RPMI7951 (cell line): ENCODE measurements at regions not wholly inside any gene's neighbourhood (a gene's known extent, or its start where the extent isn't known, plus 50 kb on each side); places are given as distances from the start of the nearest gene placed in this dataset.
"Not testable (repeated sequence)": the region's sequence is repeated elsewhere in the genome, so short reads cannot be mapped to it uniquely, and the experiment has no call there.

Source experiments
- DNase-seq: peaks from one replicate; pipeline ENCODE4 v3.0.0-alpha.2; 2012; ENCODE audit warnings: low read depth

GRCh38 chr20:11976966-11977365 lies 59.3 kb downstream of the BTBD3 start:
- peak; percentile 6 for DNase-seq

DNA sequence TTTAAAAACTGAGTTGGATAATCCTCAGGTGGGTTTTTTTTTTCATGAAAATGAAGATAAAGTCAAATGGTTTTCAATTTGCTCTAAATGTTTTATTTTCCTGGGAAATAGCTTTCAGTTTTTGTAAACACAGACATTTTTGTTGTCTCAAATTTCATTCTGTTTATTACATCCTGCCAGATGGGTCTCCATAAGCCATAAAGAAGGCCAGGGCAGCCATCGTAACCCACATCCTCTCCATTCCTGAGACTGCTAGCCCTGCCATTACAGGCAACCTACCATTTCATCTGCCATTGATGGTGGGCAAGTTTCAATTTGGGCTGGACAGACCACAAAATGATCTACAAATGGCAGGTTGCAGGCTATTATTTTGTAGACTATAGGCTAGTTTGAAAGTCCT lies 60.8 kb downstream of the BTBD3 start:
- no peak for DNase-seq

GRCh38 chr20:11979306-11979990 lies 61.8 kb downstream of the BTBD3 start:
- no peak for DNase-seq

DNA sequence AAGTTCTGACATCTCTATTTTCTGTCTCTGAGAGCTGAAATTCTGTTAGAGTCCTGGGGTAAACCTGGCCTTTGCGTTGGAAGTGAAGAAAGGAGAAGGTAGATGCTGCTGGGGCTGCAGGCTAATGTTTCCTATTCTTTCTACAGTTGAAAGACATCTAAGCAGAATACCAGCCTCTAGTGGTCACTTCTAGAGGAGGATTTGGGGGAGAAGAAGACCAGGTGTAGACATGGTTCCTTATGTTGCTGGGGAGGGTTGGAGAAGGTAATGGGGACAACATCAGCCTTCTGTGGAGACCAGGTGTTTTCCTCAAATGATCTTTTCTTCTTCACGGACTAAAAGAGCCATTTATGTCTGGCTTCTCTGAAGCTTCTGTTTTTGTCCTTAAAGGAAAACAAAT lies 62.6 kb downstream of the BTBD3 start:
- no peak for DNase-seq

DNA sequence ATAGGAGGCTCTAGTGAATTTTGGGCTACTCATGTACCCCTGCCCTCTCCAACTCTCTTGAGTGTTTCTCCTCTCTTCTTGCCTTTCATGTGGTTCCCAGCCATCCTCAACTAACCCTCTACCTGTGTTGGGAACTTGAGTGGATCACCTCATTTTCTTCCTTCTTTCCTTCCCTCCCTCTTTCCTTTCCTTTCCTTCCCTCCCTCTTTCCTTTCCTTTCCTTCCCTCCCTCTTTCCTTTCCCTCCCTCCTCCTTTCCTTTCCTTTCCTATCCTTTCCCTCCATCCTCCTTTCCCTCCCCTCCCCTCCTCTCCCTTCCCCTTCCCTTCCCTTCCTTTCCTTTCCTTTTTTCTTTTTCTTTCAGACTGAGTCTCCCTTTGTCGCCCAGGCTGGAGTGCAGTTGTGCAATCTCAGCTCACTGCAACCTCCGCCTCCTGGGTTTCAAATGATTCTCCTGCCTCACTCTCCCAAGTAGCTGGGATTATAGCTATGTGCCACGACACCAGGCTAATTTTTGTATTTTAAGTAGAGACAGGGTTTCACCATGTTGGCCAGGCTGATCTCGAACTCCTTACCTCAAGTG lies 63.8 kb downstream of the BTBD3 start:
- no peak for DNase-seq

DNA sequence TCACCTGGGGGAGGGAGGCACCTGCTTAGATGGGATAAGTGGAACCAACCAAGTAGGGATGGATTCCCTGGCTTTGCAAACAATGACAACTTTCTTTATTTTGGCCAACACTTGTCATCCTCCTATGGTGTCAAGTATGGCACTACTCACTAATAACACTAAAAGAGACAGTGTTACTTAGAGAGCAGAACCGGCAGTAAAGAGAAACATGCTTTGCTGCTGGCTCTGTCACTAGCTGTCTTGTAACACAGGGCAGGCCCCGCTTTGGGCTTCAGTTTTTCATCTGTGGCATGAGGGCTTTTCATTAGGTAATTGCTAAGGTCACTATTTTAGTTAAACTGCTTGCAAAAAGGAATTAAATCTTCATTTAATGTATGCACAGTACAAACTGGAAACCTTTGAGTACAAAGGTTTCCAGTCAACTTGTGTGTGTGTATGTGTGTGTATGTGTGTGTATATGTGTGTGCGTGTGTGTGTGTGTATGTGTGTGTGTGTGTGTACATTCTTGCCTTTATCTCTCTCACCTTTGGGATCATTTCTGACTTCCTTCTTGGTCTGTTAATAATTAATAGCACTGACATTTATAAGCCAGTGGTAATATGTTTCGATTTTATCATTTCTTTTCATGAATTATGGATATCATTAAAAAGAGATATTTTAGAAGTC lies 64.7 kb downstream of the BTBD3 start:
- no peak for DNase-seq

GRCh38 chr20:11982955-11983470 lies 65.3 kb downstream of the BTBD3 start:
- DNase-seq: no peak

DNA sequence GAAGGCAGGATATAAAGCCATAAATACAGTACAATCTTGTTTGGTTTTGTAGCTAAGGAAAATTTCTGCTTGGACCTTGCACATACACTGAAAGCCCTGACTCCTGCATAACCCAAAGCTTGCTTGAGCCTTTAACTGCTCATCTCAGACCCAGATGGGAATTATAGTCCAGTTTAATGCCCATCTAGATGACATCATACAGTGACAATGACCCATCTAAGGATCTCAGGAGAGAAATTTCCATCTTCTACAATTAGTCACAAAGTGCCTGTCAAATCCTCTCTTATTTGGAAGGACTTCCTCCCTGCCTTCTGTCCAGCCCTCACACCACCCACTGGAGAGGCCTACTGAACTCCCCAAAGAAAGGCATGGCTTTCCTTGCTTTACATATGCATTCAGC lies 69.3 kb downstream of the BTBD3 start:
- DNase-seq: no peak

- no peak for DNase-seq
These were observed 69.8 kb downstream of the BTBD3 start for GRCh38 chr20:11987526-11987925.

DNA sequence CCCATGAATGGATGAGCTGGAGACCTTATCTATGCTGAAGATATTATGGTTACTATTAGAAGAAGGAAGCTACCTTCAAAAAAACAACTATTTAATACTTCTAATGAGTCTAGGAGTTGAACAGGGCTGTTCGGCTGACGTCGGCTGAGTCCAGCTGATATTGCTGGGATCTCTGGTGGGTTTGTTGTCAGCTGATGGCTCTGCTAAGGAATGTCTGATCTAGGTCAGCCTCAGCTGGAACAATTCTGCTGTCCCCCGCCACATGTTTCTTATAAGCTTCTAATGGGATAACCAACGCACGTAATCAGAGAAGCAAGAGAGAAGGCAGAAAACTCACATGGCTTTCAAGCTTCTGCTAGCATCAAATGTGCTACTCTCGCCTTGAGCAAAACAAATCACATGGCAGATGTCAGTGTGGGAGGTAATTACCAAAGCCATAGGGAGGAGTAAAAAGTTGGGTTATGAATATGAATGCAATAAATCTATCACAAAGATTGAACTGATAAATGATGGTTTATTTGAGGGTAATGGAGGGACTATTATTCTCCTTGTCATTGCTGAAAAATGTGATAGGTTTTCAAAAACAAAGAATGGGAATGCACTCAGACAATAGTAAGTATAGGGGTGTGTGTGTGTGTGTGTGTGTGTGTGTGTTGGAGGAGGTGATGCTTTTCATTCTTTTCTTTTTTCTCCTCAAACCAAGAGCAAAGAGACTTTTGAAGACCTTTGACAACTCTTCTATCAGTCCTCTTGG lies 71.5 kb downstream of the BTBD3 start:
- no peak for DNase-seq

DNA sequence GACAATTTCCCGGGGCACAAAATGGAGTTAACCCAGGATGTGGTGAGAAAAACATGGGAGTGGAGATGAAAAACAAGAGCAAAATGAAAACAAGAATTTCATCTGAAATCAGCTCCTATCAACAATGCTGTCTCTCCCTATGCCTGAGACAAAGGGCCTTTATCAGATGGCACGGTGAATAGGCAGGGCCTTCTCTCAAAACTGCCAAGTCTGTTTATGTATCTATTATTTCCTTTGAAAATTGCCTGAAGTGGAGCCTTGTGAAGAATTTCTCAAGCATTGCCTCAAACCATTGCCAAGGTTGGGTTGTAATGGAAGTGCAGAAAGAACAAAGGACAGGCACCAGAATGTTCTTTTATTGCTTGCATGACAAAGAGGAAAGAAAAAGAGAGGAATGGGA lies 74.7 kb downstream of the BTBD3 start:
- DNase-seq: peak; percentile 26

DNA sequence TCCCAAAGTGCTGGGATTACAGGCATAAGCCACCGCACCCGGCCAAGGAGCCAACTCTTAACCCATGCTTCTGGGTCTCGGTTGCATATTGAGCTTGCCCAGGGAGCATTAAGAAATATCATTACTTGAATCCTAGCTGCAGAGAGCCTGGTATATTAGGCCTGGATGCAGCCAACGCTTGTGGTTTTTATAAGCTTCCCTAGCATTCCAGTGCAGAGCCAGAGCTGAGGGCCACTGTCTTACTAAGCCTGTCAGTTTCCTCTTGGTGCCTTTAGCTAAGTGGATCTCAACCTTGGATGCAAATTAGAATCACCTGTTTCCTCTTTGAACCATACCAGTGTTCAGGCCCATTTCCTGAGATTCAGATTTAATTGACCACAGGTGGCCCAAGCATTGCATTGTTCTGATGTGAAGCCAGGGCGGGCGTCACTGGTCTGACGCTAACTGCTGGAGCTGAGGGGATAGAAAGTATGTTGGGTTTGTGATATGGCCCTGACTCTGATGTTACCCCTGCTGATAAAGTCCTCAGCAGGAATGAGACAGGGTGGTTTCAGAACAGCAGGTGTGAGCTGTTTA lies 76.3 kb downstream of the BTBD3 start:
- DNase-seq: no peak

DNA sequence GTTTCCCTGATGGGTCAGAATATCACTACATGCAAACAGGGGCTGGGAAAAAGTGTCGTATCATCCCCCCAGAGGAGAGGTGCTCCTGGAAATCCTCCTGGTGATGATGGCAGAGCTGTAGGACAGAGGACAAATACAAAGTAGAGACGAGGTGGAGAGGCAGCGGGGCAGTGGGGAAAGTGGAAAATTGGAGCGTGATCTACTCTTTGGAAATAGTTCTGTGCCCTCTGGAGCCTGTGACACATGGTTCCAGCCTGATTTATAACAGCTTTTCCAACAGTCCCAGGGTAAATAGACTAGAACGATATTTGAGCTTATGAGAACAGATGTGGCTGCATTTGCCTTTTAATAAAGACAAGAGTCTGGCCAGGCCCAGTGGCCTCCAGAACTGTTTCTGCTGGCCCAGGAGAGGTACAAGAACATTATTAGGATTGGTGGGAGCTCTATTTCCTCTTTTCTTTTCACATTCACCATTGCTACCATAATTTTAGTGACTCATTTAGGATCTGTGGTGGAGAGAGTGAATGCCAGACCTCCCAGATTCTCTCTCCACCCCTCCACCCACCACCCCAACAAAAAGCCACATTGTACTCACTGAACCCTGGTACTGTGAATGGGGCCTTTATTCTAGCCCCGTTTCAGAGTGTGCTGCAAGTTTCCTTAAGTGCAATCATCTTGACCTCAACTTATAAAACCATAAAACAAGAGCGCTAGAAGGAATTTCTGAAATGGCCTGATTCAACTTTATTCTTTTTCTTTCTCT lies 78.3 kb downstream of the BTBD3 start:
- DNase-seq: peak; percentile 64

- not testable (repeated sequence) for DNase-seq
These were observed 87.1 kb downstream of the BTBD3 start for GRCh38 chr20:12004776-12005175.

- DNase-seq: peak; percentile 11
These were observed 94.8 kb downstream of the BTBD3 start for GRCh38 chr20:12012241-12013222.

- no peak for DNase-seq
These were observed 96.6 kb downstream of the BTBD3 start for GRCh38 chr20:12014276-12014675.

DNA sequence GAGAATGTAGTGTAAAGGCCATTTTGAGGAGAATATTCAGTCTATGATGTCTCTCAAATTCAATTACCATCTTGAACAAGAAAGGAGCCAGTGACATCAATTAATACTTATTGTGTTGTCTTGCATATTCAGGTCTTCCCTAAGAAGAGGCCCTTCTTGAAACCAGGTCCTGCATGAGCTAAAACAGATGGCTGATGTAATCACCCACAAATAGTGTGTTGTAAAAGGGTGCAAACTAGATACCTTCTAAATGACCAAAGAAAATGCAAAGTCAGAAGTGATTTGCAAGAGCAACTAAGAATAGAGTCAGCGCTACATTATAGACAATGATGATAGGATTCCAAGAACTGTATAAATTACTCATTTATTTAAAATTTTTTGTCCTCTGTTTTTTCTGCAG lies 97.0 kb downstream of the BTBD3 start:
- DNase-seq: no peak

DNA sequence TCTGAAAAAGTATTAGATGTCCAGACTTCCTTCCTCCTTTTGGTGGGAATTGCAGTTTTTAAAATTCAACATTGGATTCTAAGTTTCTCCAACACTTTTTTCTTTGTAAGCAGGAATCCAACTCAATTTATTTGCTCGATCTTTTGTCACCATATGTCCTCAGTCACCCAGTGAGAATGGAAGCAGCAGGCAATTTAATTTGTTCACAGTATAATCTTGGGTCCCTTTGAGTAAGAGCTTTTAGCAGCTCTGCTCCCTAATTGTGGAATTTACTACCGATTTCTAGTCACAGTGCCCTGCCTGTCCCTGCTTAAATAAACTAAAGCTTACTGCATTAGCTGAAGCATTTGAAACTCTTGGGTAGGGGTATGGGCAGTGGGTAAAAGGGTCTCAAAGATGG lies 98.6 kb downstream of the BTBD3 start:
- no peak for DNase-seq

DNA sequence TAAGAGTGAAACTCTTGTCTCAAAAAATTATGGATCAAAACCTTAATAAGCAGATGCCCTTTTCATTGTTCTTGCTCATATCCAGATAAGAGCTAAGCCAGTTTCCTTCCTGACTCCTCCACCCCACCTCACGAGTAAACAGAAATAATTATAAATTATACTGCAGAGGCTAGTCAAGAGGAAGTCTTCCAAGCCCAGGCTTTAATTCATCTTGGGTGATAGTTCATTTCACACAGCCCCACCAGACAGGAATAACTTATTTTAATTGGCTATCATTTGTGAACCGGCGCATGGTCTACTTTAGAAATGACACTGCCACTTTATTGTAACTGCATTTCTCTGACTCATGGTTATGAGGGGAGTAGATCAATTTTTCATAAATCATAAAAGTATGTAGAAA lies 102.0 kb downstream of the BTBD3 start:
- DNase-seq: no peak

DNA sequence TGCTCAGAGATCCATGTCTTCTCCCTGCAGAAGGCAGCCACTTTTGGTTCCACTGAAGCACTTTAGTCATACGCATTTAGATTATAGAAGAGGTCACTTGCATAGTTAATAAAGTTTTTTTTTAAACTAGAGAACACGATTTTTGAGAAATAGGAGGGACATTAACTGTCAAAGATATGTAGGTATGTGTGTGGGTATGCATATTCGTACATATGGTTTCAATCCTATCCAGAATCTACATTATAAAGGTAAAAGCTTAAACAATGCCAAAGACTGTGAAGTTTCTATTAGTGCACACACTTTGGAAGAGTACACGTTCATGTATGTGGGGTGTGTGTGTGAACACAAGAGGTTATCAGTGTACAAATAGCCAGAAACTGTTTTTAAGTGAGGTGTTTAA lies 103.2 kb downstream of the BTBD3 start:
- DNase-seq: no peak
